GM18867 (cell line): ENCODE measurements at regions not wholly inside any gene's neighbourhood (a gene's known extent, or its start where the extent isn't known, plus 50 kb on each side); places are given as distances from the start of the nearest gene placed in this dataset.
"Not testable (repeated sequence)": the region's sequence is repeated elsewhere in the genome, so short reads cannot be mapped to it uniquely, and the experiment has no call there.

Experiments
- ATAC-seq: cut with Tn5 transposase; IDR thresholded peaks from one replicate; pipeline ENCODE4 v1.9.1; 2021; ENCODE audit warnings: mild to moderate bottlenecking, moderate library complexity; ENCODE audit not compliant: unreplicated experiment

DNA sequence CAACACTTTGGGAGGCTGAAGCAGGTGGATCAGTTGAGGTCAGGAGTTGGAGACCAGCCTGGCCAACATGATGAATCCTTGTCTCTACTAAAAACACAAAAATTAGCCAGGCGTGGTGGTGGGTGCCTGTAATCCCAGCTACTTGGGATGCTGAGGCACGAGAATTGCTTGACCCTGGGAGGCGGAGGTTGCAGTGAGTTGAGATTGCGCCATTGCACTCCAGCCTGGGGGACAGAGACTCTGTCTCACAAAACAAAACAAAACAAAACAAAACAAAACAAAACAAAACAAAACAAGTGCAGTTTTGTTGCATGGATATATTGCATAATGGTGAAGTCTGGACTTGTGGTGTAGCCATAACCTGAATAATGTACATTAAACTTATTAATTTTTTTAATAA lies 133.6 kb upstream of the ZNF217 start:
- not testable (repeated sequence) for ATAC-seq

- no peak for ATAC-seq
These were observed 131.9 kb upstream of the ZNF217 start for GRCh38 chr20:53725575-53725970.

DNA sequence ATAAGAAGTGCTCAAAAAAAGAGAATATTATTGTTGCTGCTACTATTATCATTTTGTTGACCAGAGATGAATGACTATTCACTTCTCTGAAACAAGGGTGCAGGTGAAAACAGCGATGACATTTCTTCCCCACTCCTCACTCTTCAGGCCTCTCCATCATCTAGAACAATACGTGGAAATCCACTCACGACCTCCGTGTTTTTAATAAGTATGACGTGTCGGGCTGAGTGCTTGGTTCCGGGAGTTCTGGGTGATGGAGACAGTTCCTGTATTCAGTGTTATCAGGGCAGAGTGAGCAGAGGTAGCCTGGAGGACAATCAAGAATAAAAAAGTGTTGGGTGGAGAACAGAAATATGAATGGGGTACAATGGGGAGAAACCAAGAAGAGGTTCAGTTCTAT lies 130.0 kb upstream of the ZNF217 start:
- ATAC-seq: no peak

DNA sequence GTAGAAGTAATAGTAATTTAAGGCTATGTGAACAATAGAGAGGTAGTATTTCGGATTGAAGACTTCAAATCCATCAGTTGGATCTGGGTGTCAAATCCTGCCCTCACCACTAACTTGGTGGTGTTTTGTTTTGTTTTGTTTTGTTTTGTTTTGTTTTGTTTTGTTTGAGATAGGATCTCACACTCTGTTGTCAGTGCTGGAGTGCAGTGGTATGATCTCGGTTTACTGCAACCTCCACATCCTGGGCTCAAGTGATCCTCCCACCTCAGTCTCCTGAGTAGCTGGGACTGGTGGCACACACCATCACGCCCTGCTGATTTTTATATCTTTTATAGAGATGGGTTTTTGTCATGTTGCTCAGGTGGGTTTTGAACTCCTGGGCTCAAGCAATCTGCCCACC lies 129.4 kb upstream of the ZNF217 start:
- no peak for ATAC-seq

GRCh38 chr20:53722515-53723036 lies 128.9 kb upstream of the ZNF217 start:
- no peak for ATAC-seq

DNA sequence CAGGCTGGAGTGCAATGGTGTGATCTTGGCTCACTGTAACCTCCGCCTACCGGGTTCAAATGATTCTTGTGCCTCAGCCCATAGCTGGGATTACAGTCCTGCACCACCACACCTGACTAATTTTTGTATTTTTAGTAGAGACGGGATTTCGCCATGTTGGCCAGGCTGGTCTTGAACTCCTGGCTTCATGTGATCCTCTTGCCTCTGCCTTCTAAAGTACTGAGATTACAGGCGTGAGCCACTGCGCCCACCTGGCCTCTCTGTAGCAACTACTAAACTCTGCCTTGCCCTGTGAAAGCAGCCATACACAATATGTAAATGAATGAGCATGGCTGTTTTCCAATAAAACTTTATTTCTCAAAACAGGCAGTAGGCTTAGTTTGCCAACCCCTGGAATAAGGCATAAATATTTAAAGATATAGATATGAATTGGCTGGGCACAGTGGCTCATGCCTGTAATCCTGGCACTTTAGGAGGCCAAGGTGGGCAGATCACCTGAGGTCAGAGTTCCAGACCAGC lies 127.9 kb upstream of the ZNF217 start:
- not testable (repeated sequence) for ATAC-seq

- not testable (repeated sequence) for ATAC-seq
These were observed 125.6 kb upstream of the ZNF217 start for GRCh38 chr20:53719171-53719803.

DNA sequence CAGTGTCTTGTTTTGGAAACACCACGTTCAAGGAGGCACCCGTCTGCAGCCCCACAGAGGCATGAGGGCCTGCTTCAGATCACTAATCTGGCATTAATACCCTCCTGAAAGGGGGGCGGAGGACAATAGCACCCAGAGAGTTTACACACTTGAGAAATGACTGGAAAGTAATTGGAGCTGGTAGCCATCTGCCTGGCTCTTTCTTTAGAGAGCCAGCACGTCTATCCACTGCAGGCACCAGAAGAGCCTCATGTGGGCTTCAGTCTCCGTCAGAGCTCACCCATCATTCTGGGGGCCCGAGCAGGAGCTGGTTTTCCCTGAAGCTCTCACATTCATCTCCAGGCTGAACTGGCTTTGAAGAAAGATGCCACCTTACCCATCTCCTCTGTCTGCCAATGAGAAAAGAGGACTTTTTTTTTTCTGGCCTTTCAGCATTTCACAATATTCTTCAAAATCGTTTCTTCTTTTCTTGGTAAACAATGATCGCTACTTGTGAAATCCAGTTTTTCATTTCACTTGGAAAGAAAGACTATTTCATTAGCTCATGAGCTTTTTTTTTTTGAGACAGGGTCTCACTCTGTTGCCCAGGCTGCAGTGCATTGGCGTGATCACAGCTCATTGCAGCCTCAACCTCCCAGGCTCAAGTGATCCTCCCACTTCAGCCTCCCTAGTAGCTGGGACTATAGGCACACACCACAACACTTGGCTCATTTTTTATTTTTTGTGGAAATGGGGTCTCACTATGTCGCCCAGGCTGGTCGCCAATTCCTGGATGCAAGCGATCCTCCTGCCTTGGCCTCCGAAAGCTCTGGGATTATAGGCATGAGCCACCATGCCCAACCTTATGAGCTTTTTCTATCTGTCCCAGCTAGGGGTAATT lies 124.7 kb upstream of the ZNF217 start:
- ATAC-seq: no peak

GRCh38 chr20:53716395-53716794 lies 122.8 kb upstream of the ZNF217 start:
- ATAC-seq: no peak

DNA sequence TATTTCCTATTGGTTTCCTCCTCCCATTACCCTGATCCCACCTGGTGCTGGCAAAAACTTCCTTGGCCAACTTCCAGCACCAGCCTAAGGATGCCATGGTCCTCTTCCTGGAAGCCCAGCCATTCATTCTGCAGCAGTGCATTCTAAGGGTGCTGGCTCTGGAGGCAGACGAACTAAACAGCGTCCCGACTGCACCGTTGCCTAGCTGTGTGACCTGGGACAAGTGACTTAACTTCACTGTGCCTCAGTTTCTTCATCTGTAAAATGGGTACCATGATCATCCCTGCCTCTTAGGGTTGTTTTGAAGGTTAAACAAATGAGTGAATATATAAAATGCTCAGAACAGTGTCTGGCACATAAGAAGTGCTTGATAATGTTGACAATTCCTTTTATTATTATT lies 120.9 kb upstream of the ZNF217 start:
- no peak for ATAC-seq

DNA sequence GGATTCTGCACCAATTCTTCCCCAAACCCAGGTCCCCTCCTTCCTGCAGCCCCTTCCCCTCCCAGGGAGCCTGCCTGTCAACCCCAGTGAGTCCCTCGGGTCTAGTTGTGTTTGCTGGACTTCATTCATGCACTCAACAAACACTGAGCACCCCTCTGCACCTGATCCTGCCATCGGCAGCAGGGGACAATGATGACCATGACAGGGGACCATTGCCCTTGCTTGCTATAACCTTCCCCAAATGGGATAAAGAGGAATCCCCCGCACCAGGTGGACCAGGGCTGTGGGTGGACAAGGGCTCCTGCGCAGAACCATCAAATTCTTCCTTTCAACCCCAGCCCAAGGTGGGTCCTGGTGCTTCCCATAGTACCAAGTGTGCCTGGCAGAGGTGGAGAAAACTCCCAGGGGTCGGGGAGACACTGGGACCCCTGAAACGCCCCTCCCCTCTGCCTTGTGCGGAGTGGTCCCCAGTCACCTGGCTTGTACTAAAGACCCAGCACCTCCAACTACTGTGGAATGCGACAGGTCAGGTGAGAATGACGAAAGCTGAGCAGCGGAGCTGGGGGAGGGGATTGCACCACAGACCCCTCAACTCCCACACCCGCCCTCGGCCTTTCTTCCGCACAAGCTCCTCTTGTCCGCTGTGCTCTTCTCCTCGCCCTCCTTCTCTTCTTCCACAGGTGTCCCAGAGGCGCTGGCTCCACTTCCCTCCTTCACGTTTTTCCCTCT lies 119.9 kb upstream of the ZNF217 start:
- no peak for ATAC-seq

GRCh38 chr20:53712212-53712977 lies 118.8 kb upstream of the ZNF217 start:
- ATAC-seq: no peak

DNA sequence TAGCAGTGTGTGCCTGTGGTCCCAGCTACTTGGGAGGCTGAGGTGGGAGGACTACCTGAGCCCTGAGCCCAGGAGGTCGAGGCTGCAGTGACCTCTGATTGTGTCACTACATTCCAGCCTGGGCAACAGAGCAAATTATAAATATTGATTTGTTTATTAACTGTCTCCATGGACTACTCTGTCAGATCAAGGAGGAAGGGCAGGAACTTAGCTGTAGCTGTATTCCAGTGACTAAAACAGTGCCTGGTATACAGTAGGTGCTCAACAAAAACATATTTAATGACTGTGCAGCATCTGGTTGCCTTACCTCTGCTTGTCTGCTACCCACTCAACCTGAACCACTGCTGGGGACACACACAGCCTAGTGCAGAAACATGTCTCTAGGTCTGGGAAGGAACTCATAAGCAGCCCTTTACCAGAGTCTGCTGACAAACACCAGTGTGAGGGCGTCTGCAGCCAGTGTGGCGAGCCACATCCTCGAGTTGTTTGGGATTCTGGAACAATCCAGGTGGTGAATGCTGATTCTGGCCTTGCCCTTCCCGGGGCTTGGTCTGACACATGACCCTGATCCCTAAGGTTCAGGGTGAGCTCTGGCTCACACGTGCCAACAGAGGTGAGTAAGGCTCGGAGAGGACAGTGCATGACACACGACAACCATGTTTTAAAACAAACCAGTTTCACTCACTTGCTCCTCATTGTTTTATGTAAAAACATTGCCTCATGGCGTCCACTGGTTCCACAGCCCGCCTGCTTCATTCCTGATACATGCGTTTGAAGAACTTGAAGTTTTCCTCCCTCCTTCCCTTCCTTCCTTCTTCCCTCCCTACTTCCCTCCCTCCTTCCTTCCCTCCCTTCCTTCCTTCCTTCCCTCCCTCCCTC lies 117.9 kb upstream of the ZNF217 start:
- no peak for ATAC-seq

GRCh38 chr20:53708129-53708968 lies 114.7 kb upstream of the ZNF217 start:
- ATAC-seq: peak; percentile 73

GRCh38 chr20:53707371-53708055 lies 113.9 kb upstream of the ZNF217 start:
- peak; percentile 36 for ATAC-seq

- no peak for ATAC-seq
These were observed 113.1 kb upstream of the ZNF217 start for GRCh38 chr20:53706466-53707370.

GRCh38 chr20:53706008-53706465 lies 112.4 kb upstream of the ZNF217 start:
- no peak for ATAC-seq
